ENCODE measurements at regions not wholly inside any gene's neighbourhood (a gene's known extent, or its start where the extent isn't known, plus 50 kb on each side); places are given as distances from the start of the nearest gene placed in this dataset.

DNA sequence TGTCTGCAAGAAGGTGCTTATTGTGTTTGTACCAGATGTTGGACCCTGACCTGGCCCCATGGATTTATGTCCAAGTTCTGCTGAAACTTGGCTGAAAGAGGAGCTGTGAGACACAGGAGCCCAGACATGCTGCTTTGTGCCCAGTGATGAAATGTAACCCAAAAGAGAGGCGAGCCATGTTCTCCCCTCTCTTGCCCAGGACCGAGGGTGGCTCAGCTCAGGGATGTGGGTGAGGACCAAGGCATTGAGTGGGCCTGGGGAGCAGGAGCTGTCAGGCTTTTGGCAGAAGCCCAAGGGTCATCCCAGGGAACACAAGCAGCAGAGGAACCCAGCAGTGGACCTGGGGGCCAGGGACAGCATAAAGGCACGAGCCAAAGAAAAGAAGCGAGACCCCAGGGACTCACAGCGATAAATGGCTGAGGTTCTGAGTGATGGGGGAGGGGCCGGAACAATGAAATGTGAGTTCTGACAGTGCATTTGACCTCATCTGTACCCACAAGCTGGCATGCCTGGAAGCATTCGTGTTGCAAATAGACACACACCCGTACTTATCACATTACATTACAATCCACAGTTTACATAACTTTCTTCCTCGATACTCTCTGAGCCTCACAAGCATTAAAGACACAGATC is 363.4 kb upstream of the JARID2 start:
- Histone ChIP-seq H4K20me1 (ENCODE audit: insufficient read depth) (no peaks in the 10 kb centered on the region), H3K4me2 (ENCODE audit: low read length) (no peak overlapping the region), H3K36me3 (ENCODE audit: insufficient read depth, low read length) (no peaks in the 10 kb centered on the region), H3K4me3 (ENCODE audit: low read length) (no peak overlapping the region), H3K9ac (ENCODE audit: low read length) (no peak overlapping the region), H3K9me2 (ENCODE audit: insufficient read depth, low read length) (no peaks in the 10 kb centered on the region), H3F3A (ENCODE audit: insufficient read depth, low read length, poor library complexity, severe bottlenecking) (no peaks in the 10 kb centered on the region), H3K79me2 (replicated peaks; ENCODE audit: insufficient read depth, low read length) (no peaks in the 10 kb centered on the region), H3K27ac (ENCODE audit: low read length) (no peak overlapping the region), H3K27me3 (ENCODE audit: insufficient read depth, low read depth, low read length) (no peaks in the 10 kb centered on the region), H3K9me3 (ENCODE audit: low read length) (no peaks in the 10 kb centered on the region), H2AFZ (ENCODE audit: low read depth, low read length) (no peak overlapping the region)
- no peak for TF ChIP-seq EP300 (conservative IDR thresholded peaks at IDR 0.05; ENCODE audit: poor library complexity, severe bottlenecking)
- TF ChIP-seq, protein P1, sequence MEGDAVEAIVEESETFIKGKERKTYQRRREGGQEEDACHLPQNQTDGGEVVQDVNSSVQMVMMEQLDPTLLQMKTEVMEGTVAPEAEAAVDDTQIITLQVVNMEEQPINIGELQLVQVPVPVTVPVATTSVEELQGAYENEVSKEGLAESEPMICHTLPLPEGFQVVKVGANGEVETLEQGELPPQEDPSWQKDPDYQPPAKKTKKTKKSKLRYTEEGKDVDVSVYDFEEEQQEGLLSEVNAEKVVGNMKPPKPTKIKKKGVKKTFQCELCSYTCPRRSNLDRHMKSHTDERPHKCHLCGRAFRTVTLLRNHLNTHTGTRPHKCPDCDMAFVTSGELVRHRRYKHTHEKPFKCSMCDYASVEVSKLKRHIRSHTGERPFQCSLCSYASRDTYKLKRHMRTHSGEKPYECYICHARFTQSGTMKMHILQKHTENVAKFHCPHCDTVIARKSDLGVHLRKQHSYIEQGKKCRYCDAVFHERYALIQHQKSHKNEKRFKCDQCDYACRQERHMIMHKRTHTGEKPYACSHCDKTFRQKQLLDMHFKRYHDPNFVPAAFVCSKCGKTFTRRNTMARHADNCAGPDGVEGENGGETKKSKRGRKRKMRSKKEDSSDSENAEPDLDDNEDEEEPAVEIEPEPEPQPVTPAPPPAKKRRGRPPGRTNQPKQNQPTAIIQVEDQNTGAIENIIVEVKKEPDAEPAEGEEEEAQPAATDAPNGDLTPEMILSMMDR (IDR thresholded peaks at IDR 0.05; ENCODE audit: poor library complexity, severe bottlenecking) = no peak
- TF ChIP-seq POLR2AphosphoS5 (IDR thresholded peaks at IDR 0.05) = no peak
- no peak for TF ChIP-seq RAD21 (conservative IDR thresholded peaks at IDR 0.05)
- TF ChIP-seq MXI1 (conservative IDR thresholded peaks at IDR 0.05; ENCODE audit: poor library complexity, severe bottlenecking) = no peak
- TF ChIP-seq SMC3 (conservative IDR thresholded peaks at IDR 0.05; ENCODE audit: poor library complexity) = no peak
- TF ChIP-seq, protein P2, sequence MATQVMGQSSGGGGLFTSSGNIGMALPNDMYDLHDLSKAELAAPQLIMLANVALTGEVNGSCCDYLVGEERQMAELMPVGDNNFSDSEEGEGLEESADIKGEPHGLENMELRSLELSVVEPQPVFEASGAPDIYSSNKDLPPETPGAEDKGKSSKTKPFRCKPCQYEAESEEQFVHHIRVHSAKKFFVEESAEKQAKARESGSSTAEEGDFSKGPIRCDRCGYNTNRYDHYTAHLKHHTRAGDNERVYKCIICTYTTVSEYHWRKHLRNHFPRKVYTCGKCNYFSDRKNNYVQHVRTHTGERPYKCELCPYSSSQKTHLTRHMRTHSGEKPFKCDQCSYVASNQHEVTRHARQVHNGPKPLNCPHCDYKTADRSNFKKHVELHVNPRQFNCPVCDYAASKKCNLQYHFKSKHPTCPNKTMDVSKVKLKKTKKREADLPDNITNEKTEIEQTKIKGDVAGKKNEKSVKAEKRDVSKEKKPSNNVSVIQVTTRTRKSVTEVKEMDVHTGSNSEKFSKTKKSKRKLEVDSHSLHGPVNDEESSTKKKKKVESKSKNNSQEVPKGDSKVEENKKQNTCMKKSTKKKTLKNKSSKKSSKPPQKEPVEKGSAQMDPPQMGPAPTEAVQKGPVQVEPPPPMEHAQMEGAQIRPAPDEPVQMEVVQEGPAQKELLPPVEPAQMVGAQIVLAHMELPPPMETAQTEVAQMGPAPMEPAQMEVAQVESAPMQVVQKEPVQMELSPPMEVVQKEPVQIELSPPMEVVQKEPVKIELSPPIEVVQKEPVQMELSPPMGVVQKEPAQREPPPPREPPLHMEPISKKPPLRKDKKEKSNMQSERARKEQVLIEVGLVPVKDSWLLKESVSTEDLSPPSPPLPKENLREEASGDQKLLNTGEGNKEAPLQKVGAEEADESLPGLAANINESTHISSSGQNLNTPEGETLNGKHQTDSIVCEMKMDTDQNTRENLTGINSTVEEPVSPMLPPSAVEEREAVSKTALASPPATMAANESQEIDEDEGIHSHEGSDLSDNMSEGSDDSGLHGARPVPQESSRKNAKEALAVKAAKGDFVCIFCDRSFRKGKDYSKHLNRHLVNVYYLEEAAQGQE (IDR thresholded peaks at IDR 0.05; ENCODE audit: borderline replicate concordance) = no peak
- TF ChIP-seq TAF1 (IDR thresholded peaks at IDR 0.05; ENCODE audit: low read depth) = no peak
- TF ChIP-seq EZH2 (IDR thresholded peaks at IDR 0.05; ENCODE audit: borderline replicate concordance, insufficient read depth, low read length, poor library complexity, severe bottlenecking) = no peak

DNA sequence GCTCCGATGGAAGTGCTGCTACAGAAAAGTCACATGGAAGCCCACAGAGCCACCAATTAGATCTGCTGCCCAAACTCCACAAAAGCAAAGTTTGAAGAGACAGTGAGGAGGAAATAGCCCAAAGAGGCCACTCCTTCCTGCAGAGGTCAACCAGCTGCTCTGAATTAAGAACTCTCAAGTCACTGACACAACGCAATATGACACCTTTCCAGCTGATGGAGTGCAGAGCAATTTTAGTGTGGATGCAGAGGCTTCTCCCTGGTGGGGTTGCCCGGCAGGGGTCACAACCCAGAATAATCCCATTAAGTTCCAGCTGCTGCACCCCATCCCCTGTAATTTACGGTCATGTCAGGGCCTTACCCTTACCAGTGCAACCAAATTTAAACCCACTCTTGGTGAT is 361.9 kb upstream of the JARID2 start:
- no peaks in the 10 kb centered on the region for H3F3A ChIP-seq (ENCODE audit: insufficient read depth, low read length, poor library complexity, severe bottlenecking)
- H3K9me2 ChIP-seq (ENCODE audit: insufficient read depth, low read length) = no peaks in the 10 kb centered on the region
- H3K27ac ChIP-seq (ENCODE audit: low read length) = no peak overlapping the region
- H3K9ac ChIP-seq (ENCODE audit: low read length) = no peak overlapping the region
- H3K79me2 ChIP-seq (replicated peaks; ENCODE audit: insufficient read depth, low read length) = no peaks in the 10 kb centered on the region
- no peak overlapping the region for H3K4me3 ChIP-seq (ENCODE audit: low read length)
- H2AFZ ChIP-seq (ENCODE audit: low read depth, low read length) = no peak overlapping the region
- no peaks in the 10 kb centered on the region for H3K9me3 ChIP-seq (ENCODE audit: low read length)
- no peak overlapping the region for H3K4me2 ChIP-seq (ENCODE audit: low read length)
- H3K36me3 ChIP-seq (ENCODE audit: insufficient read depth, low read length) = no peaks in the 10 kb centered on the region
- H4K20me1 ChIP-seq (ENCODE audit: insufficient read depth) = no peaks in the 10 kb centered on the region
- no peak for TF ChIP-seq POLR2AphosphoS5 (IDR thresholded peaks at IDR 0.05)
- no peak for TF ChIP-seq EP300 (conservative IDR thresholded peaks at IDR 0.05; ENCODE audit: poor library complexity, severe bottlenecking)
- TF ChIP-seq TAF1 (IDR thresholded peaks at IDR 0.05; ENCODE audit: low read depth) = no peak
- TF ChIP-seq RAD21 (conservative IDR thresholded peaks at IDR 0.05) = no peak
- no peak for TF ChIP-seq SMC3 (conservative IDR thresholded peaks at IDR 0.05; ENCODE audit: poor library complexity)
- TF ChIP-seq, protein P2 (IDR thresholded peaks at IDR 0.05; ENCODE audit: borderline replicate concordance) = no peak
- H3K27me3 ChIP-seq (ENCODE audit: insufficient read depth, low read depth, low read length) = no peaks in the 10 kb centered on the region
